ENCODE measurements at regions not wholly inside any gene's neighbourhood (a gene's known extent, or its start where the extent isn't known, plus 50 kb on each side); places are given as distances from the start of the nearest gene placed in this dataset.
"Not testable (repeated sequence)": the region's sequence is repeated elsewhere in the genome, so short reads cannot be mapped to it uniquely, and the experiment has no call there.

GRCh38 chr7:128616799-128617198 lies 55.3 kb upstream of the GARIN1A start:
- DNase-seq (ENCODE audit: insufficient read length); FAIRE-seq: not testable (repeated sequence)
